ENCODE measurements at regions not wholly inside any gene's neighbourhood (a gene's known extent, or its start where the extent isn't known, plus 50 kb on each side); places are given as distances from the start of the nearest gene placed in this dataset.

DNA sequence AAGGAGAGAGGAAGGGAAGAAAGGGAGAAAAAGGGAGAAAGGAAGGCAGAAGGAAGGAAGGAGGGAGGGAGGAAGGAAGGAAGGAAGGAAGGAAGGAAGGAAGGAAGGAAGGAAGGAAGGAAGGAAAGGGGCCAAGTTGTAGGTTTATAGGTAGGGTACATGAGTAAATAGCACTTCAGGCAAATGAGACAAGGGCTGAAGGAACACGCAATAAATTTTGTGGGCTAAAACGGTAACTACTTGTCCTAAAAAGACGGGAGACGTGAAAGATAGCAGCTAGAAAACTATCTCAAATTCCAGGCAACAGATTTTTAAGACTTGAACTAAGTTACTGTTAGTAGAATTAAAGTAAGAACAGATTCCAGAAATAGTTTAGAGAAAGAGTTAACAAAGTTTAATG lies 129.3 kb upstream of the XIRP2 start:
- ChIA-PET CTCF (no interaction called here), POLR2A (no interaction called here)
- 73% methylated on average over 4 of the region's 4 CpGs for whole genome bisulfite sequencing (ENCODE audit: low lambda C conversion rate)
- Histone ChIP-seq H3K4me3 (ENCODE audit: low read depth in 2 of 2, low read length in 1 of 2) (no peak overlapping the region), H3K79me2 (ENCODE audit: insufficient read depth) (no peaks in the 10 kb centered on the region), H3K27ac (ENCODE audit: low read depth in 2 of 2, low read length in 1 of 2) (no peak overlapping the region), H3F3A (replicated peaks; ENCODE audit: insufficient read depth) (no peaks in the 10 kb centered on the region), H4K20me1 (ENCODE audit: insufficient read depth) (no peaks in the 10 kb centered on the region), H3K27me3 (ENCODE audit: insufficient read depth) (no peaks in the 10 kb centered on the region), H3K9me3 (no peaks in the 10 kb centered on the region), H3K9ac (no peak overlapping the region), H3K4me1 (ENCODE audit: control insufficient read depth in 1 of 2, insufficient read depth in 2 of 2, low read depth in 1 of 2, low read length in 1 of 2) (no peaks in the 10 kb centered on the region), H3K36me3 (replicated peaks in 1 of 2; ENCODE audit: control insufficient read depth in 1 of 2, insufficient read depth in 2 of 2, low read length in 1 of 2) (no peaks in the 10 kb centered on the region), H3K9me2 (no peaks in the 10 kb centered on the region), H2AFZ (ENCODE audit: low read depth) (no peak overlapping the region), H3K4me2 (no peak overlapping the region)
- no peak for DNase-seq
- TF ChIP-seq, protein P1, sequence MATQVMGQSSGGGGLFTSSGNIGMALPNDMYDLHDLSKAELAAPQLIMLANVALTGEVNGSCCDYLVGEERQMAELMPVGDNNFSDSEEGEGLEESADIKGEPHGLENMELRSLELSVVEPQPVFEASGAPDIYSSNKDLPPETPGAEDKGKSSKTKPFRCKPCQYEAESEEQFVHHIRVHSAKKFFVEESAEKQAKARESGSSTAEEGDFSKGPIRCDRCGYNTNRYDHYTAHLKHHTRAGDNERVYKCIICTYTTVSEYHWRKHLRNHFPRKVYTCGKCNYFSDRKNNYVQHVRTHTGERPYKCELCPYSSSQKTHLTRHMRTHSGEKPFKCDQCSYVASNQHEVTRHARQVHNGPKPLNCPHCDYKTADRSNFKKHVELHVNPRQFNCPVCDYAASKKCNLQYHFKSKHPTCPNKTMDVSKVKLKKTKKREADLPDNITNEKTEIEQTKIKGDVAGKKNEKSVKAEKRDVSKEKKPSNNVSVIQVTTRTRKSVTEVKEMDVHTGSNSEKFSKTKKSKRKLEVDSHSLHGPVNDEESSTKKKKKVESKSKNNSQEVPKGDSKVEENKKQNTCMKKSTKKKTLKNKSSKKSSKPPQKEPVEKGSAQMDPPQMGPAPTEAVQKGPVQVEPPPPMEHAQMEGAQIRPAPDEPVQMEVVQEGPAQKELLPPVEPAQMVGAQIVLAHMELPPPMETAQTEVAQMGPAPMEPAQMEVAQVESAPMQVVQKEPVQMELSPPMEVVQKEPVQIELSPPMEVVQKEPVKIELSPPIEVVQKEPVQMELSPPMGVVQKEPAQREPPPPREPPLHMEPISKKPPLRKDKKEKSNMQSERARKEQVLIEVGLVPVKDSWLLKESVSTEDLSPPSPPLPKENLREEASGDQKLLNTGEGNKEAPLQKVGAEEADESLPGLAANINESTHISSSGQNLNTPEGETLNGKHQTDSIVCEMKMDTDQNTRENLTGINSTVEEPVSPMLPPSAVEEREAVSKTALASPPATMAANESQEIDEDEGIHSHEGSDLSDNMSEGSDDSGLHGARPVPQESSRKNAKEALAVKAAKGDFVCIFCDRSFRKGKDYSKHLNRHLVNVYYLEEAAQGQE (IDR thresholded peaks at IDR 0.05; ENCODE audit: low read depth, low read length) = no peak
- no peak for TF ChIP-seq RFX5 (IDR thresholded peaks at IDR 0.05; ENCODE audit: low read length)
- TF ChIP-seq EZH2phosphoT487 (IDR thresholded peaks at IDR 0.05; ENCODE audit: borderline replicate concordance, low read depth) = no peak
- no peak for TF ChIP-seq RXRA (IDR thresholded peaks at IDR 0.05; ENCODE audit: borderline replicate concordance, low read depth)
- TF ChIP-seq GABPA (IDR thresholded peaks at IDR 0.05; ENCODE audit: low read depth) = no peak
- TF ChIP-seq, protein P2, sequence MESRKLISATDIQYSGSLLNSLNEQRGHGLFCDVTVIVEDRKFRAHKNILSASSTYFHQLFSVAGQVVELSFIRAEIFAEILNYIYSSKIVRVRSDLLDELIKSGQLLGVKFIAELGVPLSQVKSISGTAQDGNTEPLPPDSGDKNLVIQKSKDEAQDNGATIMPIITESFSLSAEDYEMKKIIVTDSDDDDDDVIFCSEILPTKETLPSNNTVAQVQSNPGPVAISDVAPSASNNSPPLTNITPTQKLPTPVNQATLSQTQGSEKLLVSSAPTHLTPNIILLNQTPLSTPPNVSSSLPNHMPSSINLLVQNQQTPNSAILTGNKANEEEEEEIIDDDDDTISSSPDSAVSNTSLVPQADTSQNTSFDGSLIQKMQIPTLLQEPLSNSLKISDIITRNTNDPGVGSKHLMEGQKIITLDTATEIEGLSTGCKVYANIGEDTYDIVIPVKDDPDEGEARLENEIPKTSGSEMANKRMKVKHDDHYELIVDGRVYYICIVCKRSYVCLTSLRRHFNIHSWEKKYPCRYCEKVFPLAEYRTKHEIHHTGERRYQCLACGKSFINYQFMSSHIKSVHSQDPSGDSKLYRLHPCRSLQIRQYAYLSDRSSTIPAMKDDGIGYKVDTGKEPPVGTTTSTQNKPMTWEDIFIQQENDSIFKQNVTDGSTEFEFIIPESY (IDR thresholded peaks at IDR 0.05; ENCODE audit: borderline replicate concordance, low read depth) = no peak
- TF ChIP-seq SMC3 (IDR thresholded peaks at IDR 0.05; ENCODE audit: low read depth, low read length) = no peak
- no peak for TF ChIP-seq TAF1 (IDR thresholded peaks at IDR 0.05; ENCODE audit: borderline replicate concordance, low read depth, low read length)
- no peak for TF ChIP-seq JUND (IDR thresholded peaks at IDR 0.05)
- no peak for TF ChIP-seq ELF1 (IDR thresholded peaks at IDR 0.05)
- TF ChIP-seq, protein P3, sequence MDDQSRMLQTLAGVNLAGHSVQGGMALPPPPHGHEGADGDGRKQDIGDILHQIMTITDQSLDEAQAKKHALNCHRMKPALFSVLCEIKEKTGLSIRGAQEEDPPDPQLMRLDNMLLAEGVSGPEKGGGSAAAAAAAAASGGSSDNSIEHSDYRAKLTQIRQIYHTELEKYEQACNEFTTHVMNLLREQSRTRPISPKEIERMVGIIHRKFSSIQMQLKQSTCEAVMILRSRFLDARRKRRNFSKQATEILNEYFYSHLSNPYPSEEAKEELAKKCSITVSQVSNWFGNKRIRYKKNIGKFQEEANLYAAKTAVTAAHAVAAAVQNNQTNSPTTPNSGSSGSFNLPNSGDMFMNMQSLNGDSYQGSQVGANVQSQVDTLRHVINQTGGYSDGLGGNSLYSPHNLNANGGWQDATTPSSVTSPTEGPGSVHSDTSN (IDR thresholded peaks at IDR 0.05) = no peak
- no peak for TF ChIP-seq MXI1 (IDR thresholded peaks at IDR 0.05; ENCODE audit: low read depth, low read length)
- TF ChIP-seq, protein P4, sequence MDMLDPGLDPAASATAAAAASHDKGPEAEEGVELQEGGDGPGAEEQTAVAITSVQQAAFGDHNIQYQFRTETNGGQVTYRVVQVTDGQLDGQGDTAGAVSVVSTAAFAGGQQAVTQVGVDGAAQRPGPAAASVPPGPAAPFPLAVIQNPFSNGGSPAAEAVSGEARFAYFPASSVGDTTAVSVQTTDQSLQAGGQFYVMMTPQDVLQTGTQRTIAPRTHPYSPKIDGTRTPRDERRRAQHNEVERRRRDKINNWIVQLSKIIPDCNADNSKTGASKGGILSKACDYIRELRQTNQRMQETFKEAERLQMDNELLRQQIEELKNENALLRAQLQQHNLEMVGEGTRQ (IDR thresholded peaks at IDR 0.05; ENCODE audit: borderline replicate concordance, low read depth, low read length) = no peak
- TF ChIP-seq, protein P5, sequence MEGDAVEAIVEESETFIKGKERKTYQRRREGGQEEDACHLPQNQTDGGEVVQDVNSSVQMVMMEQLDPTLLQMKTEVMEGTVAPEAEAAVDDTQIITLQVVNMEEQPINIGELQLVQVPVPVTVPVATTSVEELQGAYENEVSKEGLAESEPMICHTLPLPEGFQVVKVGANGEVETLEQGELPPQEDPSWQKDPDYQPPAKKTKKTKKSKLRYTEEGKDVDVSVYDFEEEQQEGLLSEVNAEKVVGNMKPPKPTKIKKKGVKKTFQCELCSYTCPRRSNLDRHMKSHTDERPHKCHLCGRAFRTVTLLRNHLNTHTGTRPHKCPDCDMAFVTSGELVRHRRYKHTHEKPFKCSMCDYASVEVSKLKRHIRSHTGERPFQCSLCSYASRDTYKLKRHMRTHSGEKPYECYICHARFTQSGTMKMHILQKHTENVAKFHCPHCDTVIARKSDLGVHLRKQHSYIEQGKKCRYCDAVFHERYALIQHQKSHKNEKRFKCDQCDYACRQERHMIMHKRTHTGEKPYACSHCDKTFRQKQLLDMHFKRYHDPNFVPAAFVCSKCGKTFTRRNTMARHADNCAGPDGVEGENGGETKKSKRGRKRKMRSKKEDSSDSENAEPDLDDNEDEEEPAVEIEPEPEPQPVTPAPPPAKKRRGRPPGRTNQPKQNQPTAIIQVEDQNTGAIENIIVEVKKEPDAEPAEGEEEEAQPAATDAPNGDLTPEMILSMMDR (IDR thresholded peaks at IDR 0.05) = no peak
- no peak for TF ChIP-seq YY1 (IDR thresholded peaks at IDR 0.05; ENCODE audit: low read depth)
- TF ChIP-seq, protein P6, sequence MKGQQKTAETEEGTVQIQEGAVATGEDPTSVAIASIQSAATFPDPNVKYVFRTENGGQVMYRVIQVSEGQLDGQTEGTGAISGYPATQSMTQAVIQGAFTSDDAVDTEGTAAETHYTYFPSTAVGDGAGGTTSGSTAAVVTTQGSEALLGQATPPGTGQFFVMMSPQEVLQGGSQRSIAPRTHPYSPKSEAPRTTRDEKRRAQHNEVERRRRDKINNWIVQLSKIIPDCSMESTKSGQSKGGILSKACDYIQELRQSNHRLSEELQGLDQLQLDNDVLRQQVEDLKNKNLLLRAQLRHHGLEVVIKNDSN (IDR thresholded peaks at IDR 0.05; ENCODE audit: borderline replicate concordance, low read depth) = no peak

All from SK-N-SH (cell line).